ENCODE measurements at regions not wholly inside any gene's neighbourhood (a gene's known extent, or its start where the extent isn't known, plus 50 kb on each side); places are given as distances from the start of the nearest gene placed in this dataset.

GRCh38 chr5:10828241-10828640 lies 67.2 kb upstream of the DAP start:
- Histone ChIP-seq H3K4me3 (no peak overlapping the region), H3K9me3 (ENCODE audit: low read depth) (no peaks in the 10 kb centered on the region), H3K27ac (no peak overlapping the region), H3K27me3 (no peaks in the 10 kb centered on the region), H3K36me3 (no peaks in the 10 kb centered on the region), H3K4me1 (ENCODE audit: low read depth) (no peaks in the 10 kb centered on the region)
- TF ChIP-seq, protein P1, sequence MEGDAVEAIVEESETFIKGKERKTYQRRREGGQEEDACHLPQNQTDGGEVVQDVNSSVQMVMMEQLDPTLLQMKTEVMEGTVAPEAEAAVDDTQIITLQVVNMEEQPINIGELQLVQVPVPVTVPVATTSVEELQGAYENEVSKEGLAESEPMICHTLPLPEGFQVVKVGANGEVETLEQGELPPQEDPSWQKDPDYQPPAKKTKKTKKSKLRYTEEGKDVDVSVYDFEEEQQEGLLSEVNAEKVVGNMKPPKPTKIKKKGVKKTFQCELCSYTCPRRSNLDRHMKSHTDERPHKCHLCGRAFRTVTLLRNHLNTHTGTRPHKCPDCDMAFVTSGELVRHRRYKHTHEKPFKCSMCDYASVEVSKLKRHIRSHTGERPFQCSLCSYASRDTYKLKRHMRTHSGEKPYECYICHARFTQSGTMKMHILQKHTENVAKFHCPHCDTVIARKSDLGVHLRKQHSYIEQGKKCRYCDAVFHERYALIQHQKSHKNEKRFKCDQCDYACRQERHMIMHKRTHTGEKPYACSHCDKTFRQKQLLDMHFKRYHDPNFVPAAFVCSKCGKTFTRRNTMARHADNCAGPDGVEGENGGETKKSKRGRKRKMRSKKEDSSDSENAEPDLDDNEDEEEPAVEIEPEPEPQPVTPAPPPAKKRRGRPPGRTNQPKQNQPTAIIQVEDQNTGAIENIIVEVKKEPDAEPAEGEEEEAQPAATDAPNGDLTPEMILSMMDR (IDR thresholded peaks at IDR 0.05; ENCODE audit: low read depth, low read length) = no peak
- DNase-seq (ENCODE audit: low read depth in 1 of 2, low spot score in 1 of 2) = no peak

GRCh38 chr5:10827571-10827970 lies 66.5 kb upstream of the DAP start:
- Histone ChIP-seq H3K27ac (no peak overlapping the region), H3K9me3 (ENCODE audit: low read depth) (no peaks in the 10 kb centered on the region), H3K27me3 (no peaks in the 10 kb centered on the region), H3K4me3 (no peak overlapping the region), H3K36me3 (no peaks in the 10 kb centered on the region), H3K4me1 (ENCODE audit: low read depth) (no peaks in the 10 kb centered on the region)
- no peak for DNase-seq (ENCODE audit: low read depth in 1 of 2, low spot score in 1 of 2)
- TF ChIP-seq, protein P1 (IDR thresholded peaks at IDR 0.05; ENCODE audit: low read depth, low read length) = no peak

- TF ChIP-seq, protein P1 (IDR thresholded peaks at IDR 0.05; ENCODE audit: low read depth, low read length) = no peak
- Histone ChIP-seq H3K27me3 (no peaks in the 10 kb centered on the region), H3K36me3 (no peaks in the 10 kb centered on the region), H3K4me1 (ENCODE audit: low read depth) (no peaks in the 10 kb centered on the region), H3K9me3 (ENCODE audit: low read depth) (no peaks in the 10 kb centered on the region), H3K27ac (no peak overlapping the region), H3K4me3 (no peak overlapping the region)
- no peak for DNase-seq (ENCODE audit: low read depth in 1 of 2, low spot score in 1 of 2)
These were observed 65.9 kb upstream of the DAP start for GRCh38 chr5:10826971-10827370.

- no peak for DNase-seq (ENCODE audit: low read depth in 1 of 2, low spot score in 1 of 2)
- Histone ChIP-seq H3K4me1 (ENCODE audit: low read depth) (no peaks in the 10 kb centered on the region), H3K27ac (no peak overlapping the region), H3K9me3 (ENCODE audit: low read depth) (no peaks in the 10 kb centered on the region), H3K4me3 (no peak overlapping the region), H3K36me3 (no peaks in the 10 kb centered on the region), H3K27me3 (no peaks in the 10 kb centered on the region)
- TF ChIP-seq, protein P1 (IDR thresholded peaks at IDR 0.05; ENCODE audit: low read depth, low read length) = no peak
These were observed 65.0 kb upstream of the DAP start for GRCh38 chr5:10825897-10826644.

DNA sequence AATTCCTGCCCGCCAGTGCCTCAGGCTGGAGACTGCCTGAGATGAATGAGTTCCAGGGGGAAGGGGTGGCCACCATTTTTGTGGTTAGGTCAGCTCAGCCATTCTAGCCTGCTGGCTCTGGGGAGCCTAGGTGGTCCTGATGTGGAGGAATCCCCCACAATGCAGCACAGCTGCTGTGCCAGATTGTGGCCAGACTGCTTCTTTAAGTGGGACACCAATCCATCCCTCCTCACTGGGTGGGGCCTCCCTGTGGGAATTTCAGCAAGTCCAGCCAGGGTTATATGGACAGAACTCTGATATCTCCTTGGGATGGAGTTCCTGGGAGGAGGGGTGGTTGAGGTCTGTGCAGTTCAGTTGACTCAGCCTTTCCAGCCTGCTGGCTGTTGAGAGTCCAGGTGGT lies 51.2 kb upstream of the DAP start:
- H3K36me3 ChIP-seq = no peaks in the 10 kb centered on the region
- no peaks in the 10 kb centered on the region for H3K9me3 ChIP-seq (ENCODE audit: low read depth)
- no peaks in the 10 kb centered on the region for H3K27me3 ChIP-seq
- no peak for DNase-seq (ENCODE audit: low read depth in 1 of 2, low spot score in 1 of 2)
- H3K27ac ChIP-seq = no peak overlapping the region
- H3K4me1 ChIP-seq (ENCODE audit: low read depth) = no peaks in the 10 kb centered on the region
- TF ChIP-seq, protein P1 (IDR thresholded peaks at IDR 0.05; ENCODE audit: low read depth, low read length) = no peak
- no peak overlapping the region for H3K4me3 ChIP-seq
